ENCODE measurements at regions not wholly inside any gene's neighbourhood (a gene's known extent, or its start where the extent isn't known, plus 50 kb on each side); places are given as distances from the start of the nearest gene placed in this dataset.

GRCh38 chr13:32894589-32895001, 121.6 kb upstream of the KL start:
- no peak for TF ChIP-seq CTCF (IDR thresholded peaks at IDR 0.05)
- no peak for TF ChIP-seq POLR2AphosphoS5 (IDR thresholded peaks at IDR 0.05)
- no peak for TF ChIP-seq POLR2A (IDR thresholded peaks at IDR 0.05)

Measured in sigmoid colon (tissue), 4 donors.